CD4-positive, alpha-beta T cell treated with Interleukin-4 for 1 hour (primary cell): ENCODE measurements at regions not wholly inside any gene's neighbourhood (a gene's known extent, or its start where the extent isn't known, plus 50 kb on each side); places are given as distances from the start of the nearest gene placed in this dataset.
"Not testable (repeated sequence)": the region's sequence is repeated elsewhere in the genome, so short reads cannot be mapped to it uniquely, and the experiment has no call there.

Experiments
- DNase-seq, 2 donors: peaks; one replicate each; pipeline ENCODE4 v3.0.0-alpha.2; 2020 to 2022

DNA sequence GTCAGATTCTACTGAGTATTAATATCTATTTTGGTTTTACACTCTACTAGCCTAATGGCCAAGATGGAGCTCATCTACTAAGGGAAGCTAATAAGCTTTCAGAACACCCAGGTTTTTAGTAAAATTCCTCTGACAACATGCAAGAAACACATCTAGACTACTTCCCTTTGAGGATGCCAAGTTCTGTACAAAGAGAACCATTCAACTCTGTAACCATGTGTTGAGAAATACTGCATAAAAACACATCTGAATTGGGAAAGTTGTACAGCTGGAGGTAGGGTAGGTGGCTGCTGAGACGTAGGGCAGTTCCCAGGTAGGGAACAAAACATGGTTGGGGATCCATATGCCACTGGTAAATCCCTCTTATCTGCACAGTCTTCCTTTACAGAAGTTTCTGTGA lies 66.2 kb downstream of the SC5D start:
- DNase-seq, result no peak

DNA sequence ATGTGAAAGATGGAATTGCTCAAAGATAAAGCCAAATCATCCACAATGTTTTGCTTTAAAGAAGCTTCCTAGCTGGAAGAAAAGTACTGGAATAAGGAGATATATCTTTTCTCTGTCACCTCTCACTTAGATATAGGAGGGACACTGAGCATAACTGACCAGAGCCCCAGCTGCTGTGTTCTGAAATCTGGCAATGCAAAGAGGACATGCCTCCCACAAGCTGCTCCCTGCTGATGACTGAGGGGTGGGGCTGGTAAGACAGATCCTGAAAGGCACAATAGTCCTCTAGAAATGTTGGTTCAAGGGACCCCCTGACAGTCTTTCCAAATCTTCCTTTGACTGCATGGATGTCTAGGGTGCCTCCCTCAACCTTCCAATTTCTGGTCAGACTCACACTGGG lies 67.0 kb downstream of the SC5D start:
- no peak for DNase-seq

DNA sequence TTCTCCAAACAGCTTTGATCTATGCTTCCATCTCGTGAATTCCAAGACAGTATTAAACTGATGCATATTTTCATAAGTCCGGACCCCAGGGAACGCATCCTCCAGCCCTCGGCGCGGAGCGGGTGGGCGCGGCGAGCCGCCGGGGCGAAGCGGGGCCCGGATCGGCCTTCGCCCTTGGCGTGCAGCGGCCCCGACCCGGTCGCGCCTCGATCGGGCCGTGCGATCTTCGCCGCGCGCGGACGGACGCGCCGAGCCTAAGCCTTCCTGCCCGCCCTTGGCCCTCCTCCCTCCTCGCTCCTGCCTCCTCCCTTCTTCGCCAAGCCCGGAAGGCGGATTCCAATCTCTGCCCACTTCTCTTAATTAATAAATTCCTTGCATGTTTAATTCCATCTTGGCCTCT lies 70.4 kb downstream of the SC5D start:
- DNase-seq, result not testable (repeated sequence)

DNA sequence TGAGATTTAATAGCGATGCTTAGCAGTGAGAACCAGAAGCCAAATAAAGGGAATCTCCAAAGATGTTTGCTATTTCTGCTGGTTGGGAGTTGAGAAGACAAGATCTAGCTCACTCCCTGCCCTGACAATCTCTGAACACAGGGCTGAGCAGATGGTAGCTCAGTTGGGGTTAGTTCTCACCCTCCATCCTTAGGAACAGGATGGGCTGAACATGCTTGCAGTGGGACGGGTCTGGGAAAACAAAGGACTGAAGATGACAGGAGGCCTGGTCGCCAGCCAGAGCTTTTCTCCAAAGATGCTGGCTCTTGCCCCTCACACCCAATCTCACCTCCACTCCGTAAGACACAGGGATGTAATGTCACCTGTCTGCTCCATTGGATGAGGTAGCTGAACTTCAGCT lies 72.7 kb downstream of the SC5D start:
- no peak for DNase-seq

DNA sequence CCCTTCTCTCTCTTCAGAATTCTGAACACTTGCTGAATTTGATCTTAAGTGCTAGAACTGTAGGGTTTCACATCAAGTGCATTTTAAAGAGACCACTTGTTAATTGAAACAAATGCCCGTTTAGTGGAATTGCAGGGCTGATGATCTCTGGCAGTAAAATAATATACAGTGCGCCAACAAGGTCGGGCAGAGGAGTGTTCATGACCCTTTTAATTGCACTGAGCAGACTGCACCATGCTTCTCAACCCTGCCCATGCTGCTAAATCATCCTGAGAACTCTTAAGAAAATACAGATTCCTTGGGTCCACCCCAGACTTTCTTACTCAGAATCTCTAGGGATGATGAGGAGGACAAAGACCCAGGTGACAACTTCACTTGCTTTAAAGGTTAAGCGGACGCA lies 73.5 kb downstream of the SC5D start:
- DNase-seq, result no peak

DNA sequence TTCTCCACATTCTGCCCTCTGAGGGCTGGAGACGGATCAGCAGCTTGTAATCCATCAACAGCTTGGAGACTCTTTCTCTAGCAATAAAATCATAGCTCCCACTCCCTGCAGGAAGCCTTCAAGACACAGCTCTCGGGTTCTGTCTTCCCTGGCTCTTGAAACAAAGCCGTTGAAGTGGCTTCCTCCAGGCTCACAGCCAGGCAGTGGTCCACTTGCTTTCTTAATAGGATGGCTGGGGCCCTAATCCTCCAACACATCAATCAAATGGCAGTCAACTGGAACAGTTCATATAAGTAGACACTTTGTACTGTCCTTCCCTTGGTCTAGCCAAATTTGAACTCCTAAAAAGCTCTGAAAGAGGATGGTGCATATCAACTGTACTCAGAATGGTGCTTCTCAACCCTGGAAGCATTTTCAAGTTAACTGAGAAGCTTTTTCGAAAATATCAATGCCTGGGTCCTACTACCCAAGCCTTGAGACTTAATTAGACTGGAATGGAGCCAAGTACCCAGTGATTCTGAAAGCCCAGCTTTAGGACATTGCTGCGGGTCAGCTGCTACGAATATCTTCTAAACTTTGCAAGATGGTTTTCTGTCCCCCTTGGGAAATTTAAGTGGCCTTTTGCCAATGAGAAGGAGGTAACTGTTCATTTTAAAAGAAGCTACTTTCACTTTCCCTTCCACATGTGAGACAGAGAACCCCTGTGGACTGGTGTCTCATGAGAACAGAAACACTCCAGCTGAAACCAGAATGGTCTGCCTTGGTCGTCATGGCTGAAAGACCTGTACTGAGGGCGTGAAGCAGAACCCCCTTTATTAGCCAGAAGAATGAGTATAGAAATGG lies 74.7 kb downstream of the SC5D start:
- peak; percentile 58 to 71 for DNase-seq

DNA sequence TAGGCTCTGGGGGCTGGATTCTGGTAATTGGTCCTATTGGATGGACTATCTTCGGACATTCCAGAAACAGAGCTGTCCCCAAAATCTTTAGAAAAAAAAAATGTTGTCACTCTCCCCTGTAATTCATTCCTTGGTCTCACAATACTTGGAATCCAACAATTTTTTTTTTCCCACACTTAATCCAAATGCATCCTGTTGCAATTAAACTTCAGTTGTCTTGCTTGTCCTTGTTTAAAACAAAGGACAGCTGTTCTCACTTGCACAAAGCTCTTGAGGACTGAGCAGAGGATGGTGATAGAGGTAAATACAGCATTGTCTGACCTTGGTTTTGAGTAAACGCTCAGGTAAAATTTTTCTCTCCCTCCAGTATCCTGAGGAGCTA lies 75.3 kb downstream of the SC5D start:
- no peak for DNase-seq

DNA sequence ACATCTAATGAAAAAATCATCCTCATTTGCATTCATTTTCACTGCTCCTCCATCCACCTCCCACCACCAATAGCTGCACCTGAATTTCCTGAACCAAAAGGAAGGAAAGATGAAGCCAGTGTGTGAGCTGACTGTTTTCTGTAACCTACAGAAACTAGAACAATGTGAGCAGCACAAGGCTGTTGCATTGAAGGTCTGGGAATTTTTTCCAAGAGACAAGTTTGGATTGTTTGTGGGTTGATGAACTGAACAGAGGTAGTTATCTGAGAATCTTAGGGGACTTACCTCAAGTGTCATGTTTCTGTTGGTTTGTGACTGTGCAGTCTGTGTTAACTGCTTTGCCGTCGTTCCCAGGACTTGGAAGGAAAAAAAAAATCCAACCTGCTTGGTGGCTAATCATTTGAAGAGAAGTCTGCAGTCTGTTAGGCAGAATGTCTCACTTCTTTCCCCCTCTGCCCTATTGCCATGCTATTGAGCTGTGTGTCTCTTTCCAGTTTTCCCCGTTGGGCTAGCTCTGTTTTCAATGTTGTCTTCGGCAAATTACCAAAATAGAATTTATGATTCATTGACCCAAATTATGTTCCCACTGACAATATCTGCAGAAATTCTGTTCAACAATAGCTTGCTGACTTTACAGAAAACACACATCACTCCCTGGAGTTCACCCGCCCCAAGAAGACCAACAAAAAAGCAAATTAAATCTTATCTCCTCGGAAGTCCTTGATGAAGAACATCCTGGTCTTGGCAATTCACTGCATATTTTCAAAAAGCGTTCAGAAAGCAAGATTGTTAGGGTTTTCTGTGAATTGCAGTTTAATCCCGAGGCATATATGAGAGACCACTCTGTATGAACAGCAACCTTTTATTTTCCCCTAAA lies 76.0 kb downstream of the SC5D start:
- DNase-seq, result no peak

DNA sequence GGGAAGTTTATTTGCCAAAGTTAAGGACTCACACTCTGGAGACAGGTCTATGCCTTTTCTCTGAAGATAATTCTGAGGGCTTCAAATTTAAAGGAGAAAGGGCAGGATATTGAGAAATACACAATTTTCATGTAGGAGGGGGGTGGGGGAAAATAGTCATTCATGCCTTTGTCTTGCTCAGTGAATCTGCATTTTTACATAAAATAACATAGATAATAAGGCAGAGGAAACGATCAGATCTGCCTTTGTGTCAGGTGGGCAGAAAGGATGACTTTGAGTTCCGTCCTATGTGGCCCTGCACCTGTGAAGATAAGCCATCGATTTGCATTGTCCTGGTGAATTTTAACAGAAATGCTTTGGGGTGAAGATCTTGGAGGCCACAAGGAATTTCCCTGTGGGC lies 76.8 kb downstream of the SC5D start:
- DNase-seq, result no peak

DNA sequence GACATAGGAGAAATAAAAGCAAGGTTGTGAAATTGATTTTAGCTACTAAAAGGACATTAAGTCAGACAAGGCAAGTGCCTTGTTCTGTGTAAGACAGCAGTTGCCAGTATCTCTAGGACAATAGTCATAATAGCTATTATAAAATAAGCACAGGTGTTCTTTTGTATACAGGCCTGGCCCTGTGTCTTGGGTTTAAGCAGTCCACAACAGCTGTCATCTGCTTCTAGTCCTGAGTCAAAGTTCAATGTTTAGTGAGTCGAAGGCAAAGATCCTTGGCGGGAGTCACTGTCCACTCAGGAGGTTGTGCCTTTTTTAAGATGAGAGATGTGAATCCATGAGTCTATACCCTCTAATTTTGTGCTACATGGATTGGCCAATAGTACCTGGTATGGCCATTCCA lies 79.5 kb downstream of the SC5D start:
- DNase-seq, result no peak

DNA sequence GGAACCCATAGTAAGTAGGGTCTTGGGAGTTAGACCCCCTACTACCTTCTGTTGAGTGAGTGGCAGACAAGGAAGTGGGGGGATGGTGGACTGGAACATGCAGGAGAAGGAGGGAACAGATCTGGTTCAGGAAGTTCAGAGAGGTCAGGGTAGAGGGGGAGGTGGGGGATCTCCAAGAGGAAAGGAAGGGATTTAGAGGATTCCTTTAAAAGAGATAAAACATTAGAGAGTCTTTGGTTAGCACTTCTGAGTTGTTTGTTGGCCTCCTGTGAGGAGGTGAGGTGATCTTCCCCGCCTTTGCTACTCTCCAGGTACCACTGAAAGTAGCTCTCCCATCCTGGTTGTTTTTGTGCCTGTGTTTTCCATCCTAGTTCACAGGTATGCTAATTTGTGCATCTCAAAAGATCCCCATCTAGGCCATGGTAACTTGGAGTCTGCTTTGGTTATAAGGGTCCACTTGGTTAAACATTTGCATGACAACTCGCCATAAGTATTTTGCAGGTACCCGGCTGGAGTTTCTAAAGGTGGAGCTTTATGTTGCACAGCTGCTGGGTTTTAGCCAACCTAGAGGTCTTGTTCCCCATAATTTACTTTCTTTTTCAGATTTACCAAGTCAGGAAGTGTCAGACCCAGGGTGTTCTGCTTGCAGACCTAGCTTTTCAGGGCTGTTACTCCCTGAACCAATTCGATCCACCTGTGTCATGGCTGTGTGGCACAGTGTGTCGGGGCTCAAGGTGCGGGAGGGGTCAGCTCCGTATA lies 79.3 kb upstream of the SORL1 start:
- peak in 1 of 2 donors; percentile 12 for DNase-seq

DNA sequence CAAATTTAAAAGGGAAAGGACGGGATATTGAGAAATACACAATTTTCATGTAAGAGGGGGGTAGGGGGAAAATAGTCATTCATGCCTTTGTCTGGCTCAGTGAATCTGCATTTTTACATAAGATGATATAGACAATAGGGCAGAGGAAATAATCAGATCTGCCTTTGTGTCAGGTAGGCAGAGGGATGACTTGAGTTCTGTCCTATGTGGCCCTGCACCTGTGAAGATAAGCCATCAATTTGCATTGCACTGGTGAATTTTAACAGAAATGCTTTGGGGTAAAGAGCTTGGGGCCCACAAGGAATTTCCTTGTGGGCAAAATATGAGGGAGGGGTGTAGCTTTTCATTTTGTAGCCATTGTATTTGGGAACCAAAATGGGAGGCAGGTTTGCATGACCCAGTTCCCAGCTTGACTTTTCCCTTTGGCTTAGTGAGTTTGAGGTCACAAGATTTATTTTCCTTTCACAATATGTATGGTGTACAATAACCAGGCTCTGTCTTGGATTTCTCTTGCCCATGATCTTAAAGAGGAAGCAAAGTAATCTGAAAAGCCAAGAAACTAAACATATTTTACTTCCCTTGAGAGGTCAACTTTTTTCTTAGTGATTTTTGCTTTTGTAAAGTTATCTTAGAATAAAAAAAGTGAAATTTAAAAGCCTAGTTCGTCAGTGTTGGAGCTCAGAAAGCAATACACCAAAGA lies 77.7 kb upstream of the SORL1 start:
- no peak for DNase-seq

DNA sequence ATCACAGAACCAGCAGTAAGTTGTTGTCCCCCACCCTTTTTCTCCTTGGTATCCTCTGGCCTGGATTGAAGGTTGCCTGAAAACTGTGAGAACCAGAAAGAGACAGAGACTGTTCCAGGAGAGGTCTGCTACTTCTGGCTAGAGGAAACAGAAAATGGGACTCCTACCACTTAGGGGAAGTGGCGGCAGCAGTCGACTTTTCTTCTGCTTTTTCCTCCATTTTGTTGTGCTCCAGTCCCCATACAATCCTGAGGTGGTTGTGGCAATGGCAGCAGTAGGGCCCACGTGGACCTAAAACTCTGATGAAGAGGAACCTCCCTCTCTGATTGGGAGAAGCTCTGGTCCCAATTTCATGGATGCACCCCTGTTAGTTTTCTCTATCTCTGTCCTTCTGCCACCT lies 76.0 kb upstream of the SORL1 start:
- DNase-seq, result no peak

DNA sequence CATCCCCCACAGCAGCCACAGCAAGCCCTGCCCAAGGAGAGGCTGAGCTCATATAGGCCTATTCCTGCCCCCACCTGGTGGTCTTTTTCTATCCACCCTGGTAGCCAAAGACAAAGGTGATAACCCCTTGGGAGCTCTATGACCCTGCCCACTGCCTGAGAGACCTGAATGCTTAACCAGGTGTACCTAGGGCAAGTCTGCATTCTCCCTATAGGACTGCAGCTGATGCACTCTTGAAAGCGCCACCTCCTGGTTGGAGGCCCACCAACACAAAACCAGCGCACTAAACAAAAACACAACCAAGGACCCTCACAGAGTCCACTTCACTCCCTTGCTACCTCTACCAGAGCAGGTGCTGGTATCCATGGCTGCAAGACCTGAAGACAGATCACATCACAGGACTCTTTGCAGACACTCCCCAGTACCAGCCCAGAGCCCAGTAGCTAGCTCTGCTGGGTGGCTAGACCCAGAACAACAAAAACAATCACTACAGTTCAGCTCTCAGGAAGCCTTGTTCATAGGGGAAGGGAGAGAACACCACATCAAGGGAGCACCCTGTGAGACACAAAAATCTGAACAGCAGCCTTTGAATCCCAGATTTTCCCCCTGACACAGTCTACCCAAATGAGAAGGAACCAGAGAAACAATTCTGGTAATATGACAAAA lies 72.8 kb upstream of the SORL1 start:
- DNase-seq, result peak in 1 of 2 donors; percentile 16

DNA sequence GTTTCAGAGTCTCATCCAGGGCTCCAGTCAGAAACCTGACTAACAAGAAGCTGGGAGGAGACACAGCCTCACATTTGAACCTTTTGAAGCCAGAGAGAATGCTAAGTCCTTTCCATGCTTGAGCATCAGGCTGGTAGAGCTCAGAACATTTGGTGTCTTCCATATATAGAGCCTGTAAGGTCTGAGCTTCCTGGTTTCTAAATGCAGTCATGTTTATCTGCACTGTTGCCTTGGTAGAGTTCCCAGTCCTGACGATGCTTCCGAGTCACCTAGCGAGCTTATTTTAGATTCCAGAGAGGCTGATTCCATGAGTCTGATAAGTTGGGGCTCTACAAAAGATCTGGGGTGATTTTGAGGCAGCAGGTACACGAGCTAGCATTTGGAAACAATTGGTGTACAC lies 68.4 kb upstream of the SORL1 start:
- no peak for DNase-seq

DNA sequence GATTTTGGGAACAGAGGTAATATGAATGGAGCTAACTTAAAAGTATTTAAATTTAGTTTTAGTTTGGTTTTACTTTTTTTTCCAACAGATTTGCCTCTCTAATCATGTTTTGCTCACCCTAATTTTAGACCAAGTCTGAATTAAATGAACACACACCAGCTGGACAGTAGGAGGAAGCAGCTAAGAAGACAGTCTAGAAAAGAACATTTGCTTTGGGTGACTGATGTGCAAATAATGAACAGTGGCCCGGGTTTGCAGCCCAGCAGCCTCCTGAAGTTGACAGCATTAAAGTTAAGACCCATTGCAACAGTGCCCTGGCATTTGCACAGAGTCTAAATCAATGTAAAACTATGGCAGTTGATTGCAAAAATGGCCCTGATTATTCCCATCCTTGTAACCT lies 66.4 kb upstream of the SORL1 start:
- DNase-seq, result no peak
